CD14-positive monocyte (primary cell): ENCODE measurements at regions not wholly inside any gene's neighbourhood (a gene's known extent, or its start where the extent isn't known, plus 50 kb on each side); places are given as distances from the start of the nearest gene placed in this dataset.

Experiments used
- DNase-seq, 3 donors: peaks; one replicate each; pipeline ENCODE4 v3.0.0-alpha.2; 2011 to 2022
- H2AFZ ChIP-seq: 2 replicates; pipeline ENCODE4 v1.6.0; 2012; ENCODE audit warnings: mild to moderate bottlenecking, low read depth, low read length, inconsistent platforms; ENCODE audit not compliant: insufficient read depth, poor library complexity, severe bottlenecking
- H3K27ac ChIP-seq, 2 donors: 1 replicate in 1 of 2; 2 replicates in 1 of 2; pipeline ENCODE4 v1.5.1; 2012 to 2013; ENCODE audit warnings: low read length in 2 of 2, control low read depth in 1 of 2, inconsistent platforms in 1 of 2, low read depth in 1 of 2, mild to moderate bottlenecking in 1 of 2
- H3K27me3 ChIP-seq, 2 donors: one replicate each; pipeline versions ENCODE4 v1.6.0 to v1.6.1; 2011 to 2013; ENCODE audit warnings: low read length in 2 of 2; ENCODE audit not compliant: control insufficient read depth in 2 of 2, insufficient read depth in 2 of 2
- H3K36me3 ChIP-seq, 2 donors: replicated peaks in 1 of 2; 1 replicate in 1 of 2; 2 replicates in 1 of 2; pipeline versions ENCODE4 v1.5.1 to v1.6.1; 2012 to 2013; ENCODE audit warnings: low read length in 2 of 2, control low read depth in 1 of 2, inconsistent platforms in 1 of 2, mild to moderate bottlenecking in 1 of 2; ENCODE audit not compliant: insufficient read depth in 2 of 2, control insufficient read depth in 1 of 2
- H3K4me1 ChIP-seq, 2 donors: 1 replicate in 1 of 2; 2 replicates in 1 of 2; pipeline versions ENCODE4 v1.5.1 to v1.6.1; 2012 to 2013; ENCODE audit warnings: low read length in 2 of 2, control low read depth in 1 of 2, inconsistent platforms in 1 of 2, mild to moderate bottlenecking in 1 of 2, moderate library complexity in 1 of 2; ENCODE audit not compliant: insufficient read depth in 2 of 2, control insufficient read depth in 1 of 2
- H3K4me2 ChIP-seq: replicated peaks from 2 replicates; pipeline ENCODE3; 2012; ENCODE audit warnings: low read length, moderate library complexity, mild to moderate bottlenecking; ENCODE audit not compliant: poor library complexity, severe bottlenecking; ENCODE audit errors: extremely low read depth
- H3K4me3 ChIP-seq, 3 experiments: fragments of 200-600 bp in 1 of 3; sonication (generic) in 1 of 3; replicated peaks in 1 of 3; 1 replicate in 2 of 3; 2 replicates in 1 of 3; pipeline ENCODE4 v1.5.1; 2011 to 2013; ENCODE audit warnings: low read length in 3 of 3, mild to moderate bottlenecking in 3 of 3, control low read depth in 2 of 3, low read depth in 2 of 3, inconsistent platforms in 1 of 3, moderate library complexity in 1 of 3
- H3K79me2 ChIP-seq: 2 replicates; pipeline ENCODE4 v1.6.0; 2012; ENCODE audit warnings: mild to moderate bottlenecking, control low read depth, inconsistent platforms, low read length, moderate library complexity; ENCODE audit not compliant: insufficient read depth
- H3K9ac ChIP-seq: 2 replicates; pipeline ENCODE4 v1.6.0; 2017; ENCODE audit warnings: low read length, mild to moderate bottlenecking; ENCODE audit not compliant: insufficient read depth, poor library complexity, severe bottlenecking
- H3K9me3 ChIP-seq, 2 donors: replicated peaks in 1 of 2; 1 replicate in 1 of 2; 2 replicates in 1 of 2; pipeline versions ENCODE4 v1.5.1 to v1.6.1; 2012 to 2013; ENCODE audit warnings: low read length in 2 of 2, control low read depth in 1 of 2; ENCODE audit not compliant: control insufficient read depth in 1 of 2, insufficient read depth in 1 of 2
- H4K20me1 ChIP-seq: 2 replicates; pipeline ENCODE4 v1.6.0; 2012; ENCODE audit warnings: mild to moderate bottlenecking, low read length, control low read depth, moderate library complexity; ENCODE audit not compliant: insufficient read depth
- H3K27ac Mint-ChIP-seq, 7 donors: one replicate each; pipeline ENCODE4 v1.8.0; 2020; ENCODE audit warnings: mild to moderate bottlenecking in 7 of 7, mixed read lengths in 7 of 7, moderate library complexity in 6 of 7, inconsistent platforms in 2 of 7
- H3K27me3 Mint-ChIP-seq, 3 donors: one replicate each; pipeline ENCODE4 v1.8.0; 2021 to 2022; ENCODE audit warnings: low read depth in 3 of 3, mild to moderate bottlenecking in 3 of 3, mixed read lengths in 3 of 3, moderate library complexity in 3 of 3, inconsistent platforms in 1 of 3
- H3K36me3 Mint-ChIP-seq, 2 donors: one replicate each; pipeline ENCODE4 v1.8.0; 2020; ENCODE audit warnings: mixed read lengths in 2 of 2, inconsistent platforms in 1 of 2, mild to moderate bottlenecking in 1 of 2
- H3K4me1 Mint-ChIP-seq: one replicate; pipeline ENCODE4 v1.8.0; 2020; ENCODE audit warnings: mild to moderate bottlenecking, mixed read lengths
- H3K4me3 Mint-ChIP-seq, 2 donors: one replicate each; pipeline ENCODE4 v1.8.0; 2020; ENCODE audit warnings: mild to moderate bottlenecking in 2 of 2, mixed read lengths in 2 of 2, moderate library complexity in 1 of 2
- H3K9me3 Mint-ChIP-seq, 7 donors: one replicate each; pipeline ENCODE4 v1.8.0; 2020 to 2022; ENCODE audit warnings: mixed read lengths in 7 of 7, mild to moderate bottlenecking in 6 of 7, moderate library complexity in 6 of 7, inconsistent platforms in 2 of 7
- WGBS: methylation state at CpG from one replicate; pipeline ENCODE4 v1.1.5; 2013; ENCODE audit warnings: missing lambda C conversion rate; ENCODE audit not compliant: insufficient coverage; 5-methylcytosine and 5-hydroxymethylcytosine counted together
- intact Hi-C, 2 donors: fragments of 100-400 bp; cut with micrococcal nuclease; formaldehyde crosslinking; loops; one replicate each; pipeline versions ENCODE4 v1.15.0 to v1.15.1; 2023
- TF ChIP-seq, protein P1 (sequence below): fragments of 200-600 bp; IDR thresholded peaks from one replicate; pipeline ENCODE4 v1.8.0; 2022; ENCODE audit warnings: antibody characterized with exemption, mild to moderate bottlenecking

DNA sequence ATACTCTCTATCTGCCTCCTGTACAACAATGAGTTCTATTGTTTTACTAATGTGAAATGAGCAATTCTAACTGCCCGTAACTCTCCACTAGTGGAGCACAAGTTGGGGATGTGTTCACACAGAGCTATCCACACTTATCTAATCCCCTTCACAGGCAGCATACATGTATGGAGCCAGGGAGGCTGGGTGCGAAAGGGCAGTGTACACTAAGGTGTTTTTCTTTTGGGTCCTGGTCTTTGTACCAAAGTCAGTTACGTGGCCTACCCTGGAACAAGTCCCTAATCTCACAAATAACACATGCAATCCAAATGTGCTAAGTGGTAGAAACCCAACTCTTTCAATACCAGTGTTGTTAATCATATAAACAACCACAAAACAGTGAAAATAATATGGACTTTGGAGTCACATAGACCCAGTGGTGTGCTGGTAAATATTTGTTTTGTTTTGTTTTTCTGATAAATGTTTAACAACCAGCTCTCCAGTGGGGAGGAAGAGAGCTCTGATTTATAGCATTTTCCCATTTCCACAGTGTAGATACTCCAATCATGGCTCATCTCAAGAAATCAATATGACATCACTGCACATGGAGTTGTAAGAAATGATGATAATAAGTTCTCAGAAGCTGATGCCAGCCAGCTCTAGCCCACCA is 319.9 kb upstream of the DUSP10 start:
- Mint-ChIP-seq H3K36me3 (no peaks in the 10 kb centered on the region), H3K27ac (no peak overlapping the region), H3K27me3 (no peaks in the 10 kb centered on the region), H3K4me1 (no peaks in the 10 kb centered on the region), H3K9me3 (peaks cover 9 to 29% (median 17%) of the 10 kb centered on the region in 7 donors), H3K4me3 (no peak overlapping the region)
- Histone ChIP-seq H3K27ac (no peak overlapping the region), H2AFZ (no peak overlapping the region), H3K4me3 (no peak overlapping the region), H3K79me2 (no peaks in the 10 kb centered on the region), H3K36me3 (no peaks in the 10 kb centered on the region), H3K4me1 (no peaks in the 10 kb centered on the region), H3K4me2 (no peak overlapping the region), H3K27me3 (no peaks in the 10 kb centered on the region), H3K9ac (no peak overlapping the region), H3K9me3 (peaks cover 15 to 17% of the 10 kb centered on the region in 2 donors), H4K20me1 (no peaks in the 10 kb centered on the region)
- WGBS = no CpG with 5 or more reads among the region's 3 CpGs
- intact Hi-C loops = no loop called here
- TF ChIP-seq, protein P1, sequence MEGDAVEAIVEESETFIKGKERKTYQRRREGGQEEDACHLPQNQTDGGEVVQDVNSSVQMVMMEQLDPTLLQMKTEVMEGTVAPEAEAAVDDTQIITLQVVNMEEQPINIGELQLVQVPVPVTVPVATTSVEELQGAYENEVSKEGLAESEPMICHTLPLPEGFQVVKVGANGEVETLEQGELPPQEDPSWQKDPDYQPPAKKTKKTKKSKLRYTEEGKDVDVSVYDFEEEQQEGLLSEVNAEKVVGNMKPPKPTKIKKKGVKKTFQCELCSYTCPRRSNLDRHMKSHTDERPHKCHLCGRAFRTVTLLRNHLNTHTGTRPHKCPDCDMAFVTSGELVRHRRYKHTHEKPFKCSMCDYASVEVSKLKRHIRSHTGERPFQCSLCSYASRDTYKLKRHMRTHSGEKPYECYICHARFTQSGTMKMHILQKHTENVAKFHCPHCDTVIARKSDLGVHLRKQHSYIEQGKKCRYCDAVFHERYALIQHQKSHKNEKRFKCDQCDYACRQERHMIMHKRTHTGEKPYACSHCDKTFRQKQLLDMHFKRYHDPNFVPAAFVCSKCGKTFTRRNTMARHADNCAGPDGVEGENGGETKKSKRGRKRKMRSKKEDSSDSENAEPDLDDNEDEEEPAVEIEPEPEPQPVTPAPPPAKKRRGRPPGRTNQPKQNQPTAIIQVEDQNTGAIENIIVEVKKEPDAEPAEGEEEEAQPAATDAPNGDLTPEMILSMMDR = no peak
- no peak for DNase-seq

DNA sequence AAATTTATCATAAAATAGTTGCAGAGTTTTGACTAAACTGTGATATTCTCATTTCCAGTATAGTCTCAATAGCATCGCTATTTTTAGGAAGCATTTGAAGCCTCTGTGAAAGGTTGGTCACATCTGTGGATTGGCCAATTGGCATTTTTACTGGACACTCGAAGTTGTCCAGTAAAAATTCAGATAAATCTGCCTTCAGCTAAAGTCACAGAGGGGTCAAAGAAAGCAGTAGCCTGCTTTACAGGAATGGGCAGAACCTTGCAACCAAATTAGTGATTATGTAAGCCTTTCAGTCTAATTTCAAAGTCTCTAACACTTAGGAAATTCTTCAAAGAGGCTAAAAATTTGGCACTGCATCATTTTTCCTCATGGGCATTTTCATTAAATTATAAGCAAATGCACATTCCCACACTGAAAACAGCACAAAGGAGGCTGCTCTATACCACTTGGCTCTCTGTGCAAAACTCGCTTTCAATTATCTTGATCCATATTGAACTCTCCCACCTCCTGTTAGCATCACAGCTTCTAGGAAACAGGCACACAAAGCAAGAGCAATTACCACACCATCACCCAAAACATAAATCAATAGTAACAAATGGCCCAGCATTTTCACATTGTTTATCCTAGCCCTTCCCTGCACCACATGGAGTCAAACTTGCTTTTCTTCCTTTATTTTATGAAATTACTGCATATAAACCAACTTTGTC is 318.5 kb upstream of the DUSP10 start:
- H3K4me3 Mint-ChIP-seq = no peak overlapping the region
- H3K9ac ChIP-seq = no peak overlapping the region
- H4K20me1 ChIP-seq = no peaks in the 10 kb centered on the region
- H3K4me1 Mint-ChIP-seq = no peaks in the 10 kb centered on the region
- no peaks in the 10 kb centered on the region for H3K36me3 Mint-ChIP-seq
- H3K4me3 ChIP-seq = no peak overlapping the region
- H2AFZ ChIP-seq = no peak overlapping the region
- TF ChIP-seq, protein P1 = no peak
- H3K27me3 ChIP-seq = no peaks in the 10 kb centered on the region
- H3K79me2 ChIP-seq = no peaks in the 10 kb centered on the region
- no peak overlapping the region for H3K4me2 ChIP-seq
- H3K27ac Mint-ChIP-seq = no peak overlapping the region
- no peak overlapping the region for H3K27ac ChIP-seq
- H3K9me3 ChIP-seq = peaks cover 12 to 15% of the 10 kb centered on the region in 2 donors
- 100% methylated on average over 2 of the region's 3 CpGs for WGBS
- intact Hi-C loops = no loop called here
- DNase-seq = no peak
- H3K27me3 Mint-ChIP-seq = no peaks in the 10 kb centered on the region
- H3K36me3 ChIP-seq = no peaks in the 10 kb centered on the region
- no peaks in the 10 kb centered on the region for H3K4me1 ChIP-seq
- H3K9me3 Mint-ChIP-seq = peaks cover 9 to 23% (median 14%) of the 10 kb centered on the region in 7 donors
